Keratinocyte (primary cell): ENCODE measurements at regions not wholly inside any gene's neighbourhood (a gene's known extent, or its start where the extent isn't known, plus 50 kb on each side); places are given as distances from the start of the nearest gene placed in this dataset.

Source experiments
- CTCF ChIP-seq, 3 experiments: IDR thresholded peaks in 1 of 3; conservative IDR thresholded peaks in 1 of 3; optimal IDR thresholded peaks in 1 of 3; 2 replicates in 2 of 3; 3 replicates in 1 of 3; pipeline versions ENCODE3 to v1.5.1; 2011; ENCODE audit warnings: low read length in 3 of 3, mild to moderate bottlenecking in 3 of 3, moderate library complexity in 2 of 3, control low read depth in 1 of 3, inconsistent platforms in 1 of 3; ENCODE audit not compliant: insufficient read depth in 2 of 3; ENCODE audit errors: extremely low read depth in 1 of 3
- EZH2 ChIP-seq: IDR thresholded peaks from one replicate; pipeline ENCODE4 v1.6.1; 2012; ENCODE audit warnings: inconsistent platforms, mild to moderate bottlenecking, low read length, moderate library complexity

GRCh38 chr4:136748773-136749172, 783.5 kb downstream of the PCDH18 start:
- no peak for TF ChIP-seq CTCF (optimal IDR thresholded peaks at IDR 0.05 in 1 of 3, IDR thresholded peaks at IDR 0.05 in 1 of 3, conservative IDR thresholded peaks at IDR 0.05 in 1 of 3; ENCODE audit: extremely low read depth in 1 of 3, insufficient read depth in 2 of 3, low read length in 3 of 3)
- no peak for TF ChIP-seq EZH2
